Testis (tissue), 2 donors: ENCODE measurements at regions not wholly inside any gene's neighbourhood (a gene's known extent, or its start where the extent isn't known, plus 50 kb on each side); places are given as distances from the start of the nearest gene placed in this dataset.

Experiments
- CTCF ChIP-seq, 3 experiments: fragments of 450-650 bp in 2 of 3; fragments of 200-600 bp in 1 of 3; sonication (generic) in 1 of 3; IDR thresholded peaks; one replicate each; pipeline ENCODE4 v1.5.1; 2016 to 2019; ENCODE audit warnings: antibody characterized with exemption in 3 of 3, mild to moderate bottlenecking in 2 of 3, moderate library complexity in 1 of 3
- POLR2A ChIP-seq: fragments of 450-650 bp; IDR thresholded peaks from one replicate; pipeline ENCODE4 v1.6.1; 2017; ENCODE audit warnings: antibody characterized with exemption, mild to moderate bottlenecking, moderate library complexity

GRCh38 chr18:1708006-1708405 is 803.3 kb downstream of the ADCYAP1 start:
- TF ChIP-seq POLR2A = no peak
- no peak for TF ChIP-seq CTCF (IDR thresholded peaks at IDR 0.05)
